Motor neuron (in vitro differentiated cells): ENCODE measurements at regions not wholly inside any gene's neighbourhood (a gene's known extent, or its start where the extent isn't known, plus 50 kb on each side); places are given as distances from the start of the nearest gene placed in this dataset.

ENCODE experiments used
- ATAC-seq, 8 experiments: fragments of 200-7000 bp; cut with Tn5 transposase; replicated peaks in 6 of 8; 2 replicates each; pipeline ENCODE4 v1.8.0; 2021; ENCODE audit warnings: mild to moderate bottlenecking in 8 of 8, moderate library complexity in 8 of 8
- H3K27ac ChIP-seq, 2 donors: fragments of 250-450 bp; sonication (Bioruptor Pico); 2 replicates each; pipeline ENCODE4 v1.9.0; 2021; ENCODE audit warnings: antibody characterized with exemption in 2 of 2, mild to moderate bottlenecking in 2 of 2, moderate library complexity in 1 of 2
- H3K4me1 ChIP-seq, 2 donors: fragments of 250-450 bp; sonication (Bioruptor Pico); replicated peaks in 1 of 2; 2 replicates each; pipeline ENCODE4 v1.6.1; 2021; ENCODE audit warnings: antibody characterized with exemption in 2 of 2, mild to moderate bottlenecking in 2 of 2, moderate library complexity in 1 of 2
- H3K4me3 ChIP-seq, 5 donors: fragments of 250-450 bp; sonication (Bioruptor Pico); 2 replicates each; pipeline ENCODE4 v1.9.0; 2021; ENCODE audit warnings: antibody characterized with exemption in 5 of 5, mild to moderate bottlenecking in 5 of 5, moderate library complexity in 4 of 5
- WGBS, 10 experiments: fragments of 450-650 bp; shearing (Covaris generic); methylation state at CpG; one replicate each; pipeline ENCODE4 v1.0.0; 2022; 5-methylcytosine and 5-hydroxymethylcytosine counted together
- in situ Hi-C, 9 experiments: fragments of 400-800 bp; cut with MboI; loops; one replicate each; pipeline ENCODE4 v1.15.0; 2021; ENCODE audit warnings: low sequenced_read_pairs in 9 of 9, low pct_unique_long_range_greater_than_20kb in 2 of 9; ENCODE audit not compliant: unreplicated experiment in 9 of 9

GRCh38 chr6:103983860-103984259 is 875.9 kb downstream of the HACE1 start:
- H3K4me1 ChIP-seq, result peaks cover 6 to 26% of the 10 kb centered on the region in 2 donors
- H3K4me3 ChIP-seq, result no peak overlapping the region
- 42 to 100% (median 89%) methylated on average over 1 to 6 of the region's 6 CpGs for WGBS, 10 experiments
- ATAC-seq, result peak in 2 of 8 experiments; percentile 51 to 63
- in situ Hi-C loops, result no loop called here
- H3K27ac ChIP-seq, result no peak overlapping the region

GRCh38 chr6:103983011-103983410 is 876.7 kb downstream of the HACE1 start:
- in situ Hi-C loops, result no loop called here
- peak in 5 of 8 experiments; percentile 74 to 82 (median 76) for ATAC-seq
- 0 to 57% (median 31%) methylated on average over 1 to 5 of the region's 5 CpGs for WGBS, 10 experiments
- Histone ChIP-seq H3K4me1 (peaks cover 6 to 26% of the 10 kb centered on the region in 2 donors), H3K4me3 (no peak overlapping the region), H3K27ac (peak overlapping the region in 1 of 2 donors; percentile 44)

- no peak overlapping the region for H3K27ac ChIP-seq
- peak in 5 of 8 experiments; percentile 21 to 73 (median 56) for ATAC-seq
- 4 to 77% (median 49%) methylated on average over 2 to 4 of the region's 4 CpGs for WGBS, 10 experiments
Measured at GRCh38 chr6:103982574-103982973, 877.1 kb downstream of the HACE1 start.

GRCh38 chr6:103979308-103979707 is 880.4 kb downstream of the HACE1 start:
- ATAC-seq, result peak in 5 of 8 experiments; percentile 57 to 77 (median 66)
- in situ Hi-C loops, result no loop called here
- Histone ChIP-seq H3K4me3 (no peak overlapping the region), H3K27ac (no peak overlapping the region), H3K4me1 (peaks cover 6 to 26% of the 10 kb centered on the region in 2 donors)
- WGBS, 10 experiments, result 7 to 100% (median 56%) methylated on average over 1 to 2 of the region's 2 CpGs; no CpG with 5 or more reads in 1 of the 10 experiments

More at GRCh38 chr6:103982574-103982973, 877.1 kb downstream of the HACE1 start:
- Histone ChIP-seq H3K4me3 (no peak overlapping the region), H3K4me1 (peaks cover 6 to 26% of the 10 kb centered on the region in 2 donors)
- in situ Hi-C loops, result no loop called here

- Histone ChIP-seq H3K27ac (no peak overlapping the region), H3K4me1 (no peaks in the 10 kb centered on the region), H3K4me3 (no peak overlapping the region)
- ATAC-seq, result no peak
- in situ Hi-C loops, result no loop called here
Measured at GRCh38 chr6:103937389-103937788, 922.3 kb downstream of the HACE1 start.

- in situ Hi-C loops, result no loop called here
- ATAC-seq, result peak in 2 of 8 experiments; percentile 46 to 71
- no peak overlapping the region for H3K4me3 ChIP-seq
- no peaks in the 10 kb centered on the region for H3K4me1 ChIP-seq
- H3K27ac ChIP-seq, result no peak overlapping the region
- WGBS, 10 experiments, result 13 to 100% (median 64%) methylated on average over 1 to 2 of the region's 2 CpGs; no CpG with 5 or more reads in 2 of the 10 experiments
Measured at GRCh38 chr6:103925317-103925716, 934.4 kb downstream of the HACE1 start.

- in situ Hi-C loops, result no loop called here
- Histone ChIP-seq H3K4me1 (no peaks in the 10 kb centered on the region), H3K27ac (no peak overlapping the region), H3K4me3 (no peak overlapping the region)
- no peak for ATAC-seq
Measured at GRCh38 chr6:103910018-103910417, 949.7 kb downstream of the HACE1 start.

- H3K4me3 ChIP-seq, result no peak overlapping the region
- H3K27ac ChIP-seq, result no peak overlapping the region
- ATAC-seq, result no peak
- in situ Hi-C loops, result no loop called here
- WGBS, 10 experiments, result 0 to 100% (median 81%) methylated on average over 1 to 3 of the region's 3 CpGs; no CpG with 5 or more reads in 3 of the 10 experiments
- no peaks in the 10 kb centered on the region for H3K4me1 ChIP-seq
Measured at GRCh38 chr6:103908898-103909297, 950.8 kb downstream of the HACE1 start.

- 0 to 100% (median 79%) methylated on average over 1 to 2 of the region's 2 CpGs; no CpG with 5 or more reads in 1 of the 10 experiments for WGBS, 10 experiments
- no peak overlapping the region for H3K27ac ChIP-seq
- ATAC-seq, result no peak
- no peak overlapping the region for H3K4me3 ChIP-seq
- H3K4me1 ChIP-seq, result peaks cover 0 to 6% of the 10 kb centered on the region in 2 donors
- in situ Hi-C loops, result no loop called here
Measured at GRCh38 chr6:103895136-103895535, 964.6 kb downstream of the HACE1 start.

- 0 to 88% (median 10%) methylated on average over 2 of the region's 2 CpGs; no CpG with 5 or more reads in 2 of the 10 experiments for WGBS, 10 experiments
- Histone ChIP-seq H3K4me3 (no peak overlapping the region), H3K4me1 (peaks cover 0 to 6% of the 10 kb centered on the region in 2 donors), H3K27ac (no peak overlapping the region)
- in situ Hi-C loops, result no loop called here
- peak in 3 of 8 experiments; percentile 42 to 89 (median 47) for ATAC-seq
Measured at GRCh38 chr6:103893141-103893581, 966.6 kb downstream of the HACE1 start.

GRCh38 chr6:103886951-103887350 is 972.8 kb downstream of the HACE1 start:
- in situ Hi-C loops, result no loop called here
- WGBS, 10 experiments, result 33 to 100% (median 100%) methylated on average over 1 of the region's 1 CpG; no CpG with 5 or more reads in 5 of the 10 experiments

GRCh38 chr6:103885446-103885845 is 974.3 kb downstream of the HACE1 start:
- Histone ChIP-seq H3K4me1 (no peaks in the 10 kb centered on the region), H3K4me3 (no peak overlapping the region), H3K27ac (no peak overlapping the region)
- in situ Hi-C loops, result no loop called here
- 0 to 100% (median 54%) methylated on average over 1 of the region's 1 CpG; no CpG with 5 or more reads in 4 of the 10 experiments for WGBS, 10 experiments
- ATAC-seq, result peak in 1 of 8 experiments; percentile 32

More at GRCh38 chr6:103886951-103887350, 972.8 kb downstream of the HACE1 start:
- no peaks in the 10 kb centered on the region for H3K4me1 ChIP-seq
- no peak overlapping the region for H3K4me3 ChIP-seq
- no peak for ATAC-seq
- H3K27ac ChIP-seq, result no peak overlapping the region

GRCh38 chr6:103879800-103880199 is 979.9 kb downstream of the HACE1 start:
- H3K4me1 ChIP-seq, result peaks cover 0 to 3% of the 10 kb centered on the region in 2 donors
- in situ Hi-C loops, result no loop called here
- 25 to 100% (median 86%) methylated on average over 1 to 3 of the region's 3 CpGs for WGBS, 10 experiments
- ATAC-seq, result no peak
- H3K27ac ChIP-seq, result no peak overlapping the region
- H3K4me3 ChIP-seq, result no peak overlapping the region

- ATAC-seq, result no peak
- Histone ChIP-seq H3K27ac (no peak overlapping the region), H3K4me1 (peaks cover 7 to 29% of the 10 kb centered on the region in 2 donors), H3K4me3 (no peak overlapping the region)
- in situ Hi-C loops, result no loop called here
- 7 to 100% (median 92%) methylated on average over 2 to 3 of the region's 3 CpGs for WGBS, 10 experiments
Measured at GRCh38 chr6:103875221-103875620, 984.5 kb downstream of the HACE1 start.
